Parathyroid adenoma (tissue), 2 donors: ENCODE measurements at regions not wholly inside any gene's neighbourhood (a gene's known extent, or its start where the extent isn't known, plus 50 kb on each side); places are given as distances from the start of the nearest gene placed in this dataset.
A peak's percentile ranks its signal among the peaks of the same experiment; 100 is the strongest.

Experiments
- H2AFZ ChIP-seq: fragments of 300-600 bp; sonication (generic); one replicate; pipeline ENCODE4 v1.7.0; 2017; ENCODE audit warnings: antibody characterized with exemption, mild to moderate bottlenecking
- H3K27ac ChIP-seq: fragments of 300-600 bp; sonication (generic); one replicate; pipeline ENCODE4 v1.7.0; 2017
- H3K27me3 ChIP-seq: fragments of 300-600 bp; sonication (generic); one replicate; pipeline ENCODE4 v1.7.0; 2017; ENCODE audit warnings: low read length; ENCODE audit not compliant: control insufficient read depth, insufficient read depth
- H3K36me3 ChIP-seq: fragments of 300-600 bp; sonication (generic); one replicate; pipeline ENCODE4 v1.7.0; 2017; ENCODE audit warnings: low read length; ENCODE audit not compliant: control insufficient read depth, insufficient read depth
- H3K4me1 ChIP-seq: fragments of 300-600 bp; sonication (generic); one replicate; pipeline ENCODE4 v1.7.0; 2017; ENCODE audit warnings: control low read depth
- H3K4me2 ChIP-seq: fragments of 300-600 bp; sonication (generic); one replicate; pipeline ENCODE4 v1.7.0; 2017; ENCODE audit warnings: low read length
- H3K4me3 ChIP-seq: fragments of 300-600 bp; sonication (generic); one replicate; pipeline ENCODE4 v1.7.0; 2017; ENCODE audit warnings: low read depth, low read length
- H3K79me2 ChIP-seq: fragments of 300-600 bp; sonication (generic); one replicate; pipeline ENCODE4 v1.7.0; 2017; ENCODE audit warnings: control low read depth
- H3K9ac ChIP-seq: fragments of 300-600 bp; sonication (generic); one replicate; pipeline ENCODE4 v1.7.0; 2017; ENCODE audit warnings: mild to moderate bottlenecking
- H3K9me3 ChIP-seq: fragments of 300-600 bp; sonication (generic); one replicate; pipeline ENCODE4 v1.7.0; 2017; ENCODE audit warnings: low read length; ENCODE audit not compliant: control insufficient read depth
- TF ChIP-seq, protein P1 (sequence below): fragments of 300-600 bp; sonication (generic); IDR thresholded peaks from one replicate; pipeline ENCODE4 v1.7.0; 2017; ENCODE audit warnings: antibody characterized with exemption, mild to moderate bottlenecking
- donor health status: primary hyperparathyroidism.

DNA sequence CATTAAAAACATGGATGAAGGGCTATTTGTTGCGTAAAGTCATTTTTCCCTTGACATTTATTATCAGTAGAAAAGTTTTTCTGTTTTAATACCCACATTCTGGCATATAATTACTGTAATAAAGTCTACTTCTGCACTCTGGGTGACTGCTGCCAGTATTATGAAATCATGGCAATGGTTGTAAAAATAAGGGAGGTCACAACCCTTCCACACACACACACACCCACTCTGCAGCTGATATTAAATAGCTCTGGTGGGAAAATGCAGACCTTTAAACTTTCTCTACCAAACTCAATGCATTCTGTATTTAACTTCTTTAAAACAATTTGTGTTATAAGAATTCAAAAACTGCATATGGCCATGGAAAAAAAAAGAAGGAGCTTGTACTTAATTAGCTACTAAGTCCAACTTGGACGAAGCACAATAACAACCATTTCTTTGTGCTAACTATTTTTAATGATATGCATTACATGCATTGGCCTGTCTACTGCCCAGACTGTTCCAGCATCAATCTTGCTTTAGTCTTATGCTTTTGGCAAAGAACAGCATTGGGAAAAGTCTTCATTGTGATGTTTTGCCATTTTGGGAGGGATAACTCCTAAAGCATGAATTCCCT lies 137.6 kb upstream of the MAP3K1 start:
- Histone ChIP-seq H3K4me3 (no peak overlapping the region), H3K4me2 (no peak overlapping the region), H3K4me1 (no peaks in the 10 kb centered on the region), H3K9ac (no peak overlapping the region), H2AFZ (no peak overlapping the region), H3K27ac (no peak overlapping the region), H3K36me3 (no peaks in the 10 kb centered on the region), H3K79me2 (no peaks in the 10 kb centered on the region), H3K9me3 (no peaks in the 10 kb centered on the region), H3K27me3 (no peaks in the 10 kb centered on the region)
- TF ChIP-seq, protein P1, sequence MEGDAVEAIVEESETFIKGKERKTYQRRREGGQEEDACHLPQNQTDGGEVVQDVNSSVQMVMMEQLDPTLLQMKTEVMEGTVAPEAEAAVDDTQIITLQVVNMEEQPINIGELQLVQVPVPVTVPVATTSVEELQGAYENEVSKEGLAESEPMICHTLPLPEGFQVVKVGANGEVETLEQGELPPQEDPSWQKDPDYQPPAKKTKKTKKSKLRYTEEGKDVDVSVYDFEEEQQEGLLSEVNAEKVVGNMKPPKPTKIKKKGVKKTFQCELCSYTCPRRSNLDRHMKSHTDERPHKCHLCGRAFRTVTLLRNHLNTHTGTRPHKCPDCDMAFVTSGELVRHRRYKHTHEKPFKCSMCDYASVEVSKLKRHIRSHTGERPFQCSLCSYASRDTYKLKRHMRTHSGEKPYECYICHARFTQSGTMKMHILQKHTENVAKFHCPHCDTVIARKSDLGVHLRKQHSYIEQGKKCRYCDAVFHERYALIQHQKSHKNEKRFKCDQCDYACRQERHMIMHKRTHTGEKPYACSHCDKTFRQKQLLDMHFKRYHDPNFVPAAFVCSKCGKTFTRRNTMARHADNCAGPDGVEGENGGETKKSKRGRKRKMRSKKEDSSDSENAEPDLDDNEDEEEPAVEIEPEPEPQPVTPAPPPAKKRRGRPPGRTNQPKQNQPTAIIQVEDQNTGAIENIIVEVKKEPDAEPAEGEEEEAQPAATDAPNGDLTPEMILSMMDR, result no peak

DNA sequence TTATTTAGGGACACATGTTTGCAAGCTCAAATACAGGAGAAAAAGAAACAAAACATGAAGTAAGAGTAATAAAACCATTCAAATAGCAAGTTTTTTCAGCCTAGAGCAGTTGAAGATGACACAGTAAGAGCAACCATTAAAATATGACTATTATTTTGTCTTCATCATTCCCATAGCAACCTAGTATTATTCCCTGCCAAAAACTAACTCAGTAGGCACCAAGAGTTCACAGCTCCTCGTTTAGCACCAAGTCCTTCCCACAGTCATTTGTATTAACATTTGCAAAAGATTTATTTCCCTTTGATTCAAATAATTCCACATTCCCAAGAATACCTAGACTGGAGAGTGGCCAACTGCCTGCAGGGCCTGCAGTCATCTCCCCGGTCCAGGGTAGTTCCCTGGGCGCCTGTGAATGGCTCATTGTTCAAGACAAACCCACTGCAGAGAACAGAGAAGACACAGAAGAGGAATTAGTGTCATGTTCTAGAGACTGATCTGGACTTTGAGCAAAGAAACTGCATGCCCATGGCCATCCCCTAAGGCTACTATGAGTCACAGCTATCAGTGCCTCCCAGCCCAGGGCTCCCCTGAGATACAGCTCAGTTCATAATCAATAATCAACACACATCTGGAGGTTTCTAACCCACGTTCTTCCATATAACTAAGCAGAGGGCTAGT lies 139.1 kb upstream of the MAP3K1 start:
- Histone ChIP-seq H3K9me3 (no peaks in the 10 kb centered on the region), H2AFZ (no peak overlapping the region), H3K36me3 (no peaks in the 10 kb centered on the region), H3K27ac (no peak overlapping the region), H3K4me1 (no peaks in the 10 kb centered on the region), H3K79me2 (no peaks in the 10 kb centered on the region), H3K27me3 (no peaks in the 10 kb centered on the region), H3K9ac (peak overlapping the region; percentile 14), H3K4me2 (no peak overlapping the region), H3K4me3 (no peak overlapping the region)
- TF ChIP-seq, protein P1, result no peak

DNA sequence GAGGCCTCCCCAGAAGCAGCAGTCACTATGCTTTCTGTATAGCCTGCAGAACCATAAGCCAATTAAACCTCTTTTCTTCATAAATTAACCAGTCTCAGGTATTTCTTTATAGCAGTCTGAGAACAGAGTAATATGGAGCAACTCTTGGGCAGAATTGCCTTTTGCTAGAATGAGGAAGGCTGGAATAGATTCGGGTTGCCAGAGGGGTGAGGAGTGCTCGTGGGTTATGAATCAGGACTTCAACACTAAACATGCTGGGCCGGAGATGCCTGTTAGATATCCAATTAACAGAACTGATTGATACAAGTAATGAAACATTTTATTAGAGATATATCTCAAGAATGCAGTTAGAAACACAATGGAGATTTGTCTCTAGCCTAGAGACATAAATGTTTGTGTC lies 140.9 kb upstream of the MAP3K1 start:
- no peak overlapping the region for H3K9ac ChIP-seq
- H3K4me1 ChIP-seq, result peaks cover 1% of the 10 kb centered on the region
- no peak overlapping the region for H2AFZ ChIP-seq
- no peaks in the 10 kb centered on the region for H3K36me3 ChIP-seq
- H3K79me2 ChIP-seq, result no peaks in the 10 kb centered on the region
- H3K27ac ChIP-seq, result no peak overlapping the region
- H3K4me3 ChIP-seq, result no peak overlapping the region
- no peaks in the 10 kb centered on the region for H3K9me3 ChIP-seq
- no peak overlapping the region for H3K4me2 ChIP-seq
- TF ChIP-seq, protein P1, result no peak
- H3K27me3 ChIP-seq, result no peaks in the 10 kb centered on the region

DNA sequence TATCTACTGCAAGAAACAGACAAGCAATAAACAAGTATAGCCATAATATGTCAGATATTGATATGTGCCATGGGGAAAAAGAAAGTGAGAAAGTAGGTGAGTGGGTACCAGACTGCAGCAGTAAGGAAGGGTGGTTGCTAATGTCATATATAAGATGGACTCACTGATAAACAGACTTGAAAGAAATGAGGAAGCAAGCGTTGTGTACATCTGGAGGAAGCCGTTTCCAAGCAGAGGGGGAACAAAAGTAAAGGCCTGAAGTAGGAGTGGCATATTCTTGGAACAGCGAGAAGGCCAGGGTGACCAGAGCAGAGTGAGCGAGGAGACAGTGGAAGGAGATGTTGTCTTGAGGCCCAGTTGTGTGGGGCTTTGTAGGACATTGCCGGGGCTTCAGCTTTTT lies 142.2 kb upstream of the MAP3K1 start:
- TF ChIP-seq, protein P1, result no peak
- H3K4me2 ChIP-seq, result no peak overlapping the region
- no peaks in the 10 kb centered on the region for H3K36me3 ChIP-seq
- H3K79me2 ChIP-seq, result no peaks in the 10 kb centered on the region
- H3K4me1 ChIP-seq, result peaks cover 9% of the 10 kb centered on the region
- no peak overlapping the region for H3K27ac ChIP-seq
- no peaks in the 10 kb centered on the region for H3K27me3 ChIP-seq
- no peaks in the 10 kb centered on the region for H3K9me3 ChIP-seq
- no peak overlapping the region for H3K4me3 ChIP-seq
- H3K9ac ChIP-seq, result no peak overlapping the region
- no peak overlapping the region for H2AFZ ChIP-seq

GRCh38 chr5:56671571-56671970 lies 143.8 kb upstream of the MAP3K1 start:
- H3K4me1 ChIP-seq, result peaks cover 9% of the 10 kb centered on the region
- no peak overlapping the region for H2AFZ ChIP-seq
- TF ChIP-seq, protein P1, result no peak
- no peaks in the 10 kb centered on the region for H3K9me3 ChIP-seq
- H3K79me2 ChIP-seq, result no peaks in the 10 kb centered on the region
- no peaks in the 10 kb centered on the region for H3K36me3 ChIP-seq
- no peak overlapping the region for H3K27ac ChIP-seq
- H3K4me2 ChIP-seq, result no peak overlapping the region
- H3K9ac ChIP-seq, result no peak overlapping the region
- H3K4me3 ChIP-seq, result no peak overlapping the region
- H3K27me3 ChIP-seq, result no peaks in the 10 kb centered on the region
